HG02763 (cell line): ENCODE measurements at regions not wholly inside any gene's neighbourhood (a gene's known extent, or its start where the extent isn't known, plus 50 kb on each side); places are given as distances from the start of the nearest gene placed in this dataset.
"Not testable (repeated sequence)": the region's sequence is repeated elsewhere in the genome, so short reads cannot be mapped to it uniquely, and the experiment has no call there.

Source experiments
- ATAC-seq: cut with Tn5 transposase; IDR thresholded peaks from one replicate; pipeline ENCODE4 v1.9.1; 2021; ENCODE audit warnings: mild to moderate bottlenecking, moderate library complexity; ENCODE audit not compliant: unreplicated experiment

DNA sequence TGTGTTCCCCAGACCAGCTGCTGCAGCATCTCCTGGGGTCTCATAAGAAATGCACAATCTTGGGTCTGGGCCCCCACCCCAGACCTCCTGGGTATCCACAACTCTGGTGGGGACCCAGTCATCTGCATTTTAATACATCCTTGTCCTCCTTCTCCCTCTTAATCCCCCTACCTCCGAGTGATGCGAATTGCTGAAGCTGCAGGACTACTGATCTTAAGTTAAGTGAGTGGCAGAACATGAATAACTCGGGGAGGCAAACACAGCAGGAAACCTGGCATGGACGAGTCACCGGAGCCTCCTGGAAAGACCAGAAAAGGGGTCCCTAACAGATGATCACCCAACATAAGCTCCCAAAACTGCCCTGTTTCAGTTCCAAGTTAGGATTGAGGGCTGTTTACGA, 283.2 kb upstream of the MGAT5 start:
- ATAC-seq, result no peak

GRCh38 chr2:133972297-133972696, 281.6 kb upstream of the MGAT5 start:
- ATAC-seq, result no peak

- ATAC-seq, result no peak
Measured at GRCh38 chr2:133972786-133973185, 281.1 kb upstream of the MGAT5 start.

GRCh38 chr2:133974353-133974752, 279.5 kb upstream of the MGAT5 start:
- ATAC-seq, result no peak

- no peak for ATAC-seq
Measured at GRCh38 chr2:133975135-133975534, 278.7 kb upstream of the MGAT5 start.

DNA sequence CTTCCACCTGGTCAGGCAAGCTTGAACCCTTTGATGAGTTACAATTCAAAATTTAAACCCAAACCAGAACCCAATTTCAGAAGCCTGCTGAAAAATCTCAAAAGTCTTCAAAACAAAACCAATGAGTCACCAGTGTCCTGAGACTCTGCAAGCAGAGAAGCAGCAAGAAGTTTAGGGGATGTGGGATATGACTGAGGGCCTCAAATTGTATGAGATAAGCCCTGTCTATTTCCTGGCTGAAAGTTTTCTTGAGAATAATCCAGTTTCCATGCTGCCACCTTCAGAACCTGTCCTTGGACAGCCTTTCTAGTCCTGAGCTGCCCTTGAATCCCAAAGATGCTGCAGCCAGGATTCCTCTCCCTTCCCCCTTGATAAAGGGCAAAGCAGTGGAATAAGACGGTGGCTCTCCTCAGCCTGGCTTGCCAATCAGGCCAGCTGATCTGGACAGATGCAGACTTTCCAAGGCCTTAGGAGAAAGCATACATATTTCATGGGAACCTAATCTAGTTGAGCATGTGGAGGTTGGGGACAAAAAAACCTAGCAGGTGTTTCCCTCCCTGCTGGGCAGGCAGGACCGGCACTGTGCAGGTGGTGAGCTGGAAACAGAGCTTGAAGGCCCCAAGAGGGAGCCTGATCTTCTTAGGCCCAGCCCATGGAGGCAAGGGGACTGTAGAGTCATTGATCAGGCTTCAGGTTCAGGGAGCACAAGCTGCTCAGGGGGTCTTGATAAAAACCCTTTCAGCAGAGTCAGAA, 278.0 kb upstream of the MGAT5 start:
- no peak for ATAC-seq

GRCh38 chr2:133976659-133977058, 277.2 kb upstream of the MGAT5 start:
- no peak for ATAC-seq

DNA sequence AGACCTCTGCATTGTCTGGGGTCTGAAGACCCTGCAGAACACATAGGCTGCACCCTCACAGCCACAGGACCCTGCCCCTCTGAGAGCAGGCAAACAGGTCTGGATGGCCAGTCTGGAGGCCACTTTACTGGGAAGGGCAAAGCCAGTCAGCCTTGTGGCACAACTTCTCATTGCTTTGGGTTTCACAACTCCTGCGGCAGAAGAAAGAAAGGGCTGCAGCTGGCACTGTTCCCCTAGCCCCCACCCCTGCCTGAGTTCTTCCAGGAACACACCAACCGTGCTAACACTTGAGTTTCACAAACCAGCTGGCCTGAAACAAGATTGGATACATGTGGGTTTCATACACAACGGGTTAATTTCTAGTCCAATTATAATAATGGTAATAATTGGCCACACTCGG, 276.5 kb upstream of the MGAT5 start:
- no peak for ATAC-seq

- no peak for ATAC-seq
Measured at GRCh38 chr2:133982256-133982655, 271.6 kb upstream of the MGAT5 start.

- no peak for ATAC-seq
Measured at GRCh38 chr2:133985563-133985962, 268.3 kb upstream of the MGAT5 start.

DNA sequence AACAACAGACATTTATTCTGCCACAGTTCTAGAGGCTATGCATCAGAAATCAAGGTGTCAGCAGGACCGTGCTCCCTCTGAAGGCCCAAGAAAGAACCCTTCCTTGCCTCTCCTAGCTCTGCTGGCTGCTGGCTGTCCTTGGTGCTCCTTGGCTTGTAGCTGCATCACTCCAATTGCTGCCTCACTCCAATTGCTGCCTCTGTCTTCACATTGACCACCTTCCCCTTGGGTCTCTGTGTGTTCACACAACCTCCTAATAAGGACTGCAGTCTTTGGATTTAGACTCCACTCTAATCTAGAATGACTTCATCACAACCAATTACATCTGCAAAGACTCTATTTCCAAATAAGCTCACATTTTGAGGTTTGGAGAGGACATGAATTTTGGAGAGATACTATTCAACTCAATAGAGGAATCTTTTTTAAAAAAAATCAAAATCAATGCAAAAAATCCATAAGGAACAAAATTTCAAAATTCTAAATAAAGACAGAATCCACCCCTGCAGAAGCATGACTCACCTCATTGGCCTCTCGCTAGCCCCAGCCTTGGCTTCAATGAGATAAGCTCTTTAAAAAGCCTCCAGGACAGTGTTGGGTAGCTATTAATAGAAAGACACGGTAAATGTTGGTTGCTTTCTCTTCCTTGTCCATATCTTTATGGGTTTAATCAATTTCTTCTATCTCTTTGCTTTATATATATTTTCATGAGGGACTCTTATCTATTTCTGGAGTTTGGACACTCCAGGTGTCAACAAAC, 267.6 kb upstream of the MGAT5 start:
- ATAC-seq, result no peak

- no peak for ATAC-seq
Measured at GRCh38 chr2:133986881-133987795, 266.7 kb upstream of the MGAT5 start.

GRCh38 chr2:133988316-133988891, 265.5 kb upstream of the MGAT5 start:
- ATAC-seq, result no peak

DNA sequence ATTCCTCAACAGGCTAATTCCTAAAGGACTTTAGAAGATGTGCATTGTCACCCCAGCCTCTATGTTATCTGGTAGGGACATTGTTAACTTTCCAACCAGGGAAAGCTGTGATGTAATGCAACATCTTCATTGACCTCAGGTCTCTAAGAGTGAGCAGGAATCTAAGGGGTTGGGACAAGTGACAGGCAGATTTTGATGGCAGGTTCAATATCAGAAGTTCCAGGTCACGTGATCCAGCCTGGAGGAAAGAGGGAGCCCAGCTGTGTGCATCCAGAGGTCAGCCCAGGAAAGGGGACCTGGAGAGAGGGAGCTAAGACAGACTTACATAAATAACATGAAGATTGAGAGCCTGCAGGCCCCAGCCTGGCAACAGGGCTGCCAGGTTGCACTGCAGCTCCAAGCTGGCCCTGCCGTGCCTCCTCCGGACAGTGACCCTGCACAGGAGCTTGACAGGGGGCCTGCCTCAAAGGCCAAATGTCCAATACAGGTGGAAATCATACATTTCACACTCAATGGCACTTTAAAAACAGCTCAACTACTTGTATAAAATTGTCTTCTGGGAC, 262.2 kb upstream of the MGAT5 start:
- no peak for ATAC-seq

DNA sequence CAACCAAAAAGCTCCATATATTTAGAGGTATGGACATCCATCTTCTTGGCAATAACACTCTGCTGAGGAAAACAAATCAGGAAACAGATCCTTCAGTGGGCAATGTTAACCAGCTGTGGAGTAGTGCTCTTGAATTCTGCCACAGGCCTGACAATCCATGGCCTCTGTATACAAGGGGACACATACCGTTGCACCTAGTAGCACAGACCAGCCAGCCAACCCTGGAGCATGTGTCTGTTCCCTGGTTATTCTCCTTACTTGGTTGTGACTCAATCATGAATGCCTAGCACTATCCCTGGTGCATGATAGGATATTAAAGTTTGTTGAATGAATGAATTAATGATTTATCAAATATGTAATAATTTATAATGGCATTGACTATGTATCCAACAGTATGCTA, 261.4 kb upstream of the MGAT5 start:
- no peak for ATAC-seq

DNA sequence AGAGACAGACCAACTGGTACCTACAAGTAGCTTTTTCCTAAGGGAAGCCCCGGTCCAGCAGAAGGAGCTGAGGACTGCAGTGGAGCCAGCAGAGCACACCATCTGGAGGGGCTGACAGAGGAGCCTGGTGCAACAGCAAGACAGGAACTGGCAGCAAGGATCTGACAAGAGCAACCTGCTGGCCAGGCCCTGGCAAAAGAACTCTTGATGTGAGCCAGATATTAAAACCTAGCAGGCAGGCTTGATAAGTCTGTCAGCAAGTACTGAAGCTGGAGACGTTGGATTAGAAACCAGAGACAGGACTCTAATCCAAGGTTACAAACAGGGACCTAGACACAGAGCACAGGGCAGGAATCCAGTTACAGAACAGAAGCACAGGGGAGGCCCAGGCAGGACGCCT, 260.7 kb upstream of the MGAT5 start:
- no peak for ATAC-seq

- not testable (repeated sequence) for ATAC-seq
Measured at GRCh38 chr2:133998726-133999125, 255.1 kb upstream of the MGAT5 start.

GRCh38 chr2:134002391-134002790, 251.5 kb upstream of the MGAT5 start:
- no peak for ATAC-seq

DNA sequence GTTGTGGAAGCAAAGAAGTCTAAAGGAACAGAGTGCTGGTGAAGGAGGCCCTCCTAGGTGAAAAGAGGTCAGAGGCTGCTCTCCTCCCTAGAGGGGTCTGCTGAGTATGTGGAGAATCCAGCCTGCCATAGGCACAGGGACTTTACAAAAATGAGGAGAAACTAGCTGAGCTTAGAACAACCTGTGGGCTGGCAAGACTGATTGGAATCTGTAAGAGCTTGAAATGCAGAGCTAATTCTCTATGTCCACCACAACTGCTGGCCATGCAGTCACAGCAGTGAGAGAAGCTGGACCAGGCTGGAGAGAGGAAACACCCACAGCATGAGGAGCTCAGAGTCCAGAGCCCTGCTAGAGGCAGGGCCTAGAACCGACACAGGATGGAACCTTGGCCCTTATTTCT, 251.0 kb upstream of the MGAT5 start:
- no peak for ATAC-seq

- ATAC-seq, result no peak
Measured at GRCh38 chr2:134004467-134004866, 249.4 kb upstream of the MGAT5 start.

DNA sequence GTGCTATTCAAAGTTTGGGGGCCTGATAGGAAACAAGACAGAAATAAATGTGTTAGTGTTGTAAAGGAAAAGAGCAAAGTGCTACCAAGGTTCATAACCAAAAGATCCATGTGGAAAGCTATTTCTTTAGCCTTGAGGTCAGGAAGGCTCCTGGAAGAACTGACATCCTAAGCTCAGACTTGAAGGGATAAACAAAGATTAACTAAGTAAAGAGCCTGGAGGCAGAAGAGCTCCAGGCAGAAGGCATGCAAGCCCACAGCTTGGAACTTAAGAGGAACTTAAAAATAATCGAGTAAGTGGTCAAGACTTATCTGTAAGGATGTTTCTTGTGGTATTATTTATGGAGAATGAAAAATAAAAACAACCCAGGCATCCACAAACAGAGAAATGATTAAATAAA, 245.0 kb upstream of the MGAT5 start:
- no peak for ATAC-seq
